GM21367 (cell line): ENCODE measurements at regions not wholly inside any gene's neighbourhood (a gene's known extent, or its start where the extent isn't known, plus 50 kb on each side); places are given as distances from the start of the nearest gene placed in this dataset.
"Not testable (repeated sequence)": the region's sequence is repeated elsewhere in the genome, so short reads cannot be mapped to it uniquely, and the experiment has no call there.

Experiments
- ATAC-seq: cut with Tn5 transposase; IDR thresholded peaks from one replicate; pipeline ENCODE4 v1.9.1; 2021; ENCODE audit not compliant: unreplicated experiment

GRCh38 chr2:122266636-122267035, 511.2 kb downstream of the TSN start:
- no peak for ATAC-seq

- ATAC-seq = no peak
Measured at GRCh38 chr2:122267947-122268346, 512.5 kb downstream of the TSN start.

GRCh38 chr2:122273785-122274419, 518.5 kb downstream of the TSN start:
- ATAC-seq = no peak

- ATAC-seq = no peak
Measured at GRCh38 chr2:122277956-122278355, 522.5 kb downstream of the TSN start.

GRCh38 chr2:122300758-122301157, 545.3 kb downstream of the TSN start:
- no peak for ATAC-seq

- ATAC-seq = no peak
Measured at GRCh38 chr2:122307763-122308162, 552.3 kb downstream of the TSN start.

- no peak for ATAC-seq
Measured at GRCh38 chr2:122315306-122315705, 559.9 kb downstream of the TSN start.

- no peak for ATAC-seq
Measured at GRCh38 chr2:122319539-122320132, 564.2 kb downstream of the TSN start.

GRCh38 chr2:122322815-122323214, 567.4 kb downstream of the TSN start:
- ATAC-seq = no peak

- ATAC-seq = no peak
Measured at GRCh38 chr2:122323927-122324326, 568.5 kb downstream of the TSN start.

- ATAC-seq = no peak
Measured at GRCh38 chr2:122326471-122326870, 571.0 kb downstream of the TSN start.

- ATAC-seq = no peak
Measured at GRCh38 chr2:122328816-122329215, 573.4 kb downstream of the TSN start.

- ATAC-seq = no peak
Measured at GRCh38 chr2:122329278-122329677, 573.8 kb downstream of the TSN start.

GRCh38 chr2:122333932-122334331, 578.5 kb downstream of the TSN start:
- no peak for ATAC-seq

GRCh38 chr2:122338000-122338399, 582.5 kb downstream of the TSN start:
- no peak for ATAC-seq

GRCh38 chr2:122340246-122340645, 584.8 kb downstream of the TSN start:
- ATAC-seq = peak; percentile 74

GRCh38 chr2:122341007-122341406, 585.6 kb downstream of the TSN start:
- ATAC-seq = no peak

GRCh38 chr2:122352151-122352550, 596.7 kb downstream of the TSN start:
- not testable (repeated sequence) for ATAC-seq

GRCh38 chr2:122357998-122358397, 602.5 kb downstream of the TSN start:
- no peak for ATAC-seq

- no peak for ATAC-seq
Measured at GRCh38 chr2:122358729-122359128, 603.3 kb downstream of the TSN start.

- no peak for ATAC-seq
Measured at GRCh38 chr2:122363885-122364284, 608.4 kb downstream of the TSN start.

- no peak for ATAC-seq
Measured at GRCh38 chr2:122366427-122366826, 611.0 kb downstream of the TSN start.
